ENCODE measurements at regions not wholly inside any gene's neighbourhood (a gene's known extent, or its start where the extent isn't known, plus 50 kb on each side); places are given as distances from the start of the nearest gene placed in this dataset.
"Not testable (repeated sequence)": the region's sequence is repeated elsewhere in the genome, so short reads cannot be mapped to it uniquely, and the experiment has no call there.

DNA sequence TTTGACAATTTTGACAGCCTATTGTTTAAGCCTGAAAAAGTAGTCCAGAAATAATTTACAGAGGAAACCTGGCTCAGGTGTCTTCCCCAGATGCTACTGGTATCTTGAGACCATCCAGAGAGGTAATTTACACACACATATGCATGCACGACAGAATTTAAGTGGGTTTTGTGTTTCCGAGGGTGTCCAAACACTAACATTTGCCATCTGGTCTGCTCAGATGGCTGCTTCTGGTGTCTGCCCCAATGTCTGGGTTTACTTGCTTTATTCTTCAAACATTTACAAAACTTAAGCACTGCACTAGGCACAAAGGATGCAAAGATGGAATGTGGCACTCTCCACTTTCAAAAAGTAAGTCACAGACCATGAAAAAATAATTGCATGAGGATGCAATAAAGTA is 226.6 kb upstream of the EGLN3 start:
- DNase-seq (ENCODE audit: low spot score): no peak

DNA sequence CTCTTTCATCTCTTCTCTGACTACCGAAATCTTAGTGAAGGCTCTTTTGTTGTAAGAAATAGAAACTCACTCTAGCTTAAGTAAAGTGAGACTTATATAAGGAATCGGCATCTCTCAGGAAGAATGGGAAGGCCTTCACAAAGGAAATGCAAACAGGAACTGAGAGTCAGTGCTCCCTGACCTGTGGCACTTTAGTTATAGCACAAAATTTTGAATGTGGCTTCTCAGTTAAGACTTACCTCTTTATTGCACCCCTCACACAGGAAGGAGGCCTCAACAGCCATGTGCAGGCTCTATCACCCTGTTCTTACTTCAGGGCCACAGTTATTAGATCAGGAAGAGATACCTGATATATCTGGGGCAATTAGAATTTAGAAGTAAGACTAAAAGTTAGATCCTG is 224.7 kb upstream of the EGLN3 start:
- DNase-seq (ENCODE audit: low spot score): peak; percentile 36

GRCh38 chr14:34174973-34175372 is 224.1 kb upstream of the EGLN3 start:
- DNase-seq (ENCODE audit: low spot score): no peak

DNA sequence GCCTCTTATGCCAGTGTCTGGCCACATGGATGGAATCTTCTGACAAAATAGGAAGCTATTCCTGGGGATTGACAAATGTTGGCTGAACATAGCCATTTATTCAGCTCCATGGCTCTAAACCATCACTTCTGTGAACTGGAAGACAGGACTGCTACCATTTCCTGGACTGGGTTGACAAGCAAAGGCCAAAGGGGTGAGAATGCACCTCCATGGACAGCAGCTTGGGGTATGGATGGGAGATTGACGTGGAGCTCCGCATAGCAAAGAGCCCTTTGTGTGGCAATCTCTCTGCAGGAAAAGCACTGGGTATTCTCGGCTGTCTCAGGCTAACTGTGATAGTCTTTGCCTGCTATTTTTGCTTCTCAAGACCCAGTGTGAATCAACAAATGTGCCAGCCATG is 223.0 kb upstream of the EGLN3 start:
- no peak for DNase-seq (ENCODE audit: low spot score)

DNA sequence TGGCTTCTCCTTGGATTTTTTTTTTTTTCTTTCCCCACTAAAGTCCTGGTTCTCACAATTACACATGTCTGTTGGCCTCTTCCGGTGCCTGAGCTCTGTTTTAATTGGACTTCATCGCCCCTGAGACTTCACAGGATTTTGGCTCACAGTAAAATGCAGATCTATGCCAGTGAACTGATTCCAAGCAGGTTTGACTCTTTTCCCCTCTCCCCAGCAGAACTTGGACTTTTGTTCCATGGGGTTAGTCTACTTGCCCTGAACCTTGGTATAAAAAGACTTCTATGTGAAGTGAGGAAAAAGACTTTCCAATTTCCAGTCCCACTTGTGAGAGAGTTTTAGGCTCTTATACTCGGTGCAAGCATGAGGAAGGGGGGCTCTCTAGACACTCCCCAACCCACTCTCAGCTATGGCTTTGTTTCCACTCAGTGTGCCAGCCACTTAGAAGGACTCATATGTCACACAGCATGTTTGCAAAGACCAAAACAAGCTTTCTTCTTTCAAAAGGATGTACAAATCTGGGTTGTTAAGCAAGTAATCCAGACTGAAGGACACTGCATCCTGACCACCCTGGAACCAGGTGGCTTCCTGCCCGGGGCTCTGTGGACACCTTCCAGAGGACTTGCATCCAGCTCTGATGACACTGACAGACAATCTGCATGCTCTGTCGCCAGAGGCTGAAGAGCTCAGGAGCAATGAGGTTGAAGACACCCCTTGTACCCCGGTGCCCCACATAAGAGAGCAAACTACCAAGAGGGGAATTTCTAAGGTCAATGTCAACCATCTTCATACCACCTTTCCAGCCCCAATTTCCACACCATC is 221.9 kb upstream of the EGLN3 start:
- DNase-seq (ENCODE audit: low spot score): no peak

DNA sequence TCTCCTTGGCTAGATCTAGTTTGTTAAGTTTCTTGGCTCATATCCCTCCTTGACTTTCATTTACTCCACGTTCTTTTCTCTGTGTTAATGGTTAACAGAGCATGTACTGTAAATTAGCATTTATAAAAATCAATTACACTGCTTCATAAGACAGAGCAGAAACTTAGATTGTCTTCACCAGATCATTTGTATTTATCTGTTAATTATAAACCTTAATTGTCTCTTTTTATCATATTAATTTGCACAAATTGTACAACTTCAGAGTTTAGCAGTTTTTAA is 221.2 kb upstream of the EGLN3 start:
- DNase-seq (ENCODE audit: low spot score): no peak

- no peak for DNase-seq (ENCODE audit: low spot score)
These were observed 220.7 kb upstream of the EGLN3 start for GRCh38 chr14:34171431-34172172.

- DNase-seq (ENCODE audit: low spot score): no peak
These were observed 220.0 kb upstream of the EGLN3 start for GRCh38 chr14:34170882-34171281.

GRCh38 chr14:34169561-34169960 is 218.7 kb upstream of the EGLN3 start:
- DNase-seq (ENCODE audit: low spot score): no peak

DNA sequence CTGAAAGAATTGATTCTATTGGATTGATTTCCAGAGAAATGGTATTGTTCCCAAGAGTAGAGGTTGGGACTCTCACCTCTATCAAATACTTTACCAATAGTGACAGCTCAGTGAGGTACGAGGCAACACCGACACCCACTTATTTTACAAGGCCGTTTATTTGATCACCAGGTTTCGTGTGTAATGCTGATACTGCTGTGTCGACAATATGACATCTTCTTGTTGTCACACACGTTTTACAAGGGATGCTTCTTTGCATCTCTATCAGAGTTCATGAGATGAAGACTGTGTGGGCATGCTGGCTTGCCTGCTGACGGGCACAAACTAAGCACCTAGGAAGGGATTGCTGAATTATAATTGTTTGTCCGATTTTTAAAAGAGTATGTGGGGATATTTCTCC is 217.8 kb upstream of the EGLN3 start:
- no peak for DNase-seq (ENCODE audit: low spot score)

DNA sequence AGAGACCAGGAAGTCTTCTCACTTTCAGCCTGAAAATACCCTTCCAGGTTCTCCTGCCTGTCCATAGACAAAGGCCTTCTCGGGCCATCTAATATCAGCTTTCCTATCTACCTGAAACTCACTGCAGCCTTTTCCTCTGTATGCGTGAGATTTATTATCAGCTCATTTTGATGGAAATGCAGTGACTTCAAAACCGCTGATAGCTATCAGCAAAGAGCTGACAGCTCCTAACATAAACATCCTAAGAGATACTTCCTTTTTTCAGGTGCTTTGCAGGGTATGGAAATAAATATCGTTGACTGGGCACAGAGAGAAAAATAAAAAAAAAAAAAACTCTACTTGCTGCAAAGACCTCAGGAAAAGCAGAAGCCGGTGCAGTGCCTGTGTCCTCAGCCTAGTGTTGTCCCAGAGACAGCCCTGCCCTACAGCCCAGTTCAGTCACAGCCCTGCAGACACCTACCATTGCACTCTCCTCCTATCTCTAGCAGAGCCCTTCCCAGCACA is 215.0 kb upstream of the EGLN3 start:
- no peak for DNase-seq (ENCODE audit: low spot score)

GRCh38 chr14:34164162-34164864 is 213.4 kb upstream of the EGLN3 start:
- no peak for DNase-seq (ENCODE audit: low spot score)

DNA sequence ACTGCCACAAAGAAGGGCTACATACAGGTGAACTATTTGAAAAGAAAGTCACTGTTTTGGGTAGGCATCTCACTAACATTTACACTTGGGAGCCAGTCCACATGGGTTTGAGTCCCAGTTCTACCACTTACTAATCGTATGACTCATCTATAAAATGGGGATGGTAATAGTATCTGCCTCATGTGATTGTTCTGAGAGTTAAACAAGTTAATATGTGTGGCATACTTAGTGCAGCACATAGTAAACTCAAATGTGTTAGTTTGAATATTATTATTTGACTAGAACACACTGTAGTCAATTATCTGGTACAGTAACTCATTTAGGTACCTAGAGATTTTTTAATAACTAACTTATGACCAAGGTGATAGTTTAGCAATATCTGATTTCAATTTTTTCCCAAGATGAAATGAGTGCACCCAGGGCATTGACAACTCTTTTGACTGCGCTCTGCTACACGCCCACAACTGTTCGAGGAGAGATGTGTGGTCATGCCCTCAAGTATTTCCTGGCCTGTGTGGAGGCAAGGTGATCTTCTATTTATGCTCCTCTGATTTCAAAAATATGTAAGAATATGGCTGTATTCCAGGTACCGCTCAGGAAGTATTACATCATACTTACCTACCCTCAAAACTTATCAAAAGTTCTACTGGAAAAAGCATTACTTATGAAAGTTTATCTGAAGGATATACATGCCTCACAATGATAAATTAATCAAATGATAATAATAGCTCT is 210.6 kb upstream of the EGLN3 start:
- no peak for DNase-seq (ENCODE audit: low spot score)

GRCh38 chr14:34160619-34161018 is 209.7 kb upstream of the EGLN3 start:
- no peak for DNase-seq (ENCODE audit: low spot score)

- no peak for DNase-seq (ENCODE audit: low spot score)
These were observed 206.8 kb upstream of the EGLN3 start for GRCh38 chr14:34157651-34158050.

GRCh38 chr14:34147461-34147860 is 196.6 kb upstream of the EGLN3 start:
- no peak for DNase-seq (ENCODE audit: low spot score)

GRCh38 chr14:34140127-34140526 is 189.3 kb upstream of the EGLN3 start:
- DNase-seq (ENCODE audit: low spot score): not testable (repeated sequence)

DNA sequence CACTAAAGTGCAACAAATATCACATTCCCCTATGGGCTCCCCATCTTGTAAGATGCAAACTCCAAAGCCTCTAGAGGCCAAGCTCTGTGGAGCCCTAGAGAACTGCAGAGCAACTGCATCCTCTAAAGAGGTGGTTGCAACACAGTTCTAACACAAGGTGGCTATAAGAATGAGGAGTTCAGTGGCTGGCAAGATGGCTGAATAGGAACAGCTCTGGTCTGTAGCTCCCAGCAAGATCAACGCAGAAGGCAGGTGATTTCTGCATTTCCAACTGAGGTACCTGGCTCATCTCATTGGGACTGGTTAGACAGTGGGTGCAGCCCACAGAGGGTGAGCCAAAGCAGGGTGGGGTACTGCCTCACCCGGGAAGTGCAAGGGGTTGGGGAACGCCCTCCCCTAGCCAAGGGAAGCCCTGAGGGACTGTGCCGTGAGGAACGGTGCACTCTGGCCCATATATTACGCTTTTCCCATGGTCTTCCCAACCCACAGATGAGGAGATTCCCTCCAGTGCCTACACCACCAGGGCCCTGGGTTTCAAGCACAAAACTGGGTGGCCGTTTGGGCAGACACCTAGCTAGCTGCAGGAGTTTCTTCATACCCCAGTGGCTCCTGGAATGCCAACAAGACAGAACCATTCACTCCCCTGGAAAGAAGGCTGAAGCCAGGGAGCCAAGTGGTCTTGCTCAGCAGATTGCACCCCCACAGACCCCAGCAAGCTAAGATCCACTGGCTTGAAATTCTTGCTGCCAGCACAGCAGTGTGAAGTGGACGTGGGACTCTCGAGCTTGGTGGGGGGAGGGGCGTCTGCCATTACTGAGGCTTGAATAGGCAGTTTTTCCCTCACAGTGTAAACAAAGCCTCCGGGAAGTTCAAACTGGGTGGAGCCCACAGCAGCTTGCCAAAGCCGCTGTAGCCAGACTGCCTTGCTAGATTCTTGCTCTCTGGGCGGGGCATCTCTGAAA is 188.6 kb upstream of the EGLN3 start:
- DNase-seq (ENCODE audit: low spot score): peak; percentile 16

DNA sequence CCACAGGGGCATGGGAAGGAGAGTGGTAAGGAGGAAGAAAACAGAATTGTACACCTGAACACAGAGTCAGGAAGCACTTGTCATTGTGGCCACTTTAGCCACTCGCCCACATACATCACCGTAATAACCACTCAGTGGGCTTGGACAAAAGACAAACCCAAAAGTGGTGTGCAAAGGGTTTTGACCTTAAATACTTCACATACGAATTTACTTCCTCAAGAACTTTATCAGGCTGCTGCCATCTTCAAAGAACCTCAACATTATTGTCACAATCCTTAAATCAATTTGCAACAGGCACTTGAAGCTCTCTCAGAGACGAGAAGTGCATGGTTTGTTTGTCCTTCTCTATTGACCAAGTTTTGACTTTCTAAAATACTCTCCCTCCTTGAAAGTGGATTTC is 187.3 kb upstream of the EGLN3 start:
- DNase-seq (ENCODE audit: low spot score): no peak

DNA sequence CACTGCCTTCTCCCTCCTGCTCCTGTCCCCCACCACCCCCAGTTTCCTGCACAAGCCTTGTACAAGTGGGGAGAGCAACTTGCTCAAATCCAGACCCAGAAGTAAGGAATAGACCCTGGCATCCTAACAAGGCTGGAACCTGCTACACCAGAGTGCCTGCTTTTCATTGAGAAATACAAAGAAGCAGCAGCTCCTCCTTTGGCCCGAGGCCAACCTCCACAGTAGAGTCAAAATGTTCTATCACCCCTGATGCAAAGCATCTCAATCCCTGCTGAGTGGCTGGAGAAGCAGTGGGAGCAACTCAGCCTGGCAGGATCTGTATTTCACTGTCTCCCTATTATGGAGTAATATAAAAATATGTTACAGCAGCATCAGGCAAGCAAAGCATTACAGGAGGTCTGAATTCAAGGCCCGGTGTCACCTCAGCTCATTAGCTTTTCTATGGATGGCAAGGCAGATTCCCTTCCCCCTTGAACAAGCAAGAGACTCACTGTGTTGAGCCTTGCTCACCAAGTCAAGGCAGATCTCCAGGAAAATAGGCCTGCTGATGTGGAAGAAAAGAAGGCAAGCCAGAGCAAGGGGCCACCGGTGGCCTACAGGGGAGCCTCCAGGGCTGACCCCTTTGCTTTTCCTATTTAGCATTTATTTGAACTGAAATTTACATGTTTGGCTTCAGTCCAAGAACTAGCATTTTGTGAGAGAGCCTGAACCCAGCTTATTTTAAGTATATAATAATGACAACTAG is 186.3 kb upstream of the EGLN3 start:
- no peak for DNase-seq (ENCODE audit: low spot score)
